HCT116 (cell line): ENCODE measurements at regions not wholly inside any gene's neighbourhood (a gene's known extent, or its start where the extent isn't known, plus 50 kb on each side); places are given as distances from the start of the nearest gene placed in this dataset.

Experiments
- ATAC-seq: fragments of 200-7000 bp; cut with Tn5 transposase; 2 replicates; pipeline ENCODE4 v1.9.1; 2020; ENCODE audit warnings: mild to moderate bottlenecking, moderate library complexity
- BruUV-seq: library from RNA; stranded (reverse); fragments of 400-500 nt; replicated peaks from 2 replicates; lab custom pipeline; 2021; lab: Mats Ljungman, UMichigan
- CTCF ChIA-PET: fragments of 300-600 bp; sonication (Branson Sonifier 250); formaldehyde crosslinking; loops from one replicate; lab custom pipeline; 2021; ENCODE audit warnings: antibody characterized with exemption; lab: Charles Lee
- POLR2A ChIA-PET: fragments of 300-600, 350-600 bp; sonication (Branson Sonifier 250); formaldehyde crosslinking; loops from one replicate; lab custom pipeline; 2021; ENCODE audit warnings: antibody characterized with exemption; lab: Charles Lee
- RAD21 ChIA-PET, 2 experiments: fragments of 300-600 bp; sonication (Branson Sonifier 250); formaldehyde crosslinking; loops; one replicate each; lab custom pipeline; 2023; ENCODE audit warnings: low total read pairs in 2 of 2; ENCODE audit not compliant: uncharacterized antibody in 2 of 2, unreplicated experiment in 2 of 2, low non-redundant PET in 1 of 2; lab: Charles Lee
- DNase-seq: peaks from one replicate; pipeline ENCODE4 v3.0.0-alpha.2; 2010; ENCODE audit warnings: low read depth, low spot score
- H2AFZ ChIP-seq: fragments of 200-600 bp; shearing (Covaris generic), sonication (generic); 2 replicates; pipeline ENCODE4 v1.6.1; 2017; ENCODE audit warnings: low read depth, mixed run types, mixed read lengths, antibody characterized with exemption, low read length; ENCODE audit not compliant: poor library complexity, severe bottlenecking
- H3K27ac ChIP-seq: 2 replicates; pipeline ENCODE4 v1.5.1; 2012; ENCODE audit warnings: low read depth, low read length
- H3K27me3 ChIP-seq: fragments of 200-600 bp; sonication (generic); 2 replicates; pipeline ENCODE4 v1.6.1; 2016; ENCODE audit warnings: mixed run types, low read length, mixed read lengths; ENCODE audit not compliant: insufficient read depth
- H3K36me3 ChIP-seq, 2 experiments: fragments of 200-500 bp in 1 of 2; fragments of 200-600 bp in 1 of 2; sonication (Bioruptor generic) in 1 of 2; sonication (generic) in 1 of 2; 2 replicates each; pipeline versions ENCODE4 v1.5.1 to v1.6.1; 2014 to 2016; ENCODE audit warnings: low read length in 2 of 2, inconsistent platforms in 1 of 2, mixed read lengths in 1 of 2, mixed run types in 1 of 2; ENCODE audit not compliant: insufficient read depth in 2 of 2, control insufficient read depth in 1 of 2
- H3K4me1 ChIP-seq, 2 experiments: fragments of 200-600 bp in 1 of 2; sonication (generic) in 1 of 2; 2 replicates each; pipeline versions ENCODE4 v1.5.1 to v1.6.1; 2012 to 2017; ENCODE audit warnings: low read length in 2 of 2, inconsistent platforms in 1 of 2, mild to moderate bottlenecking in 1 of 2, mixed read lengths in 1 of 2, mixed run types in 1 of 2, moderate library complexity in 1 of 2; ENCODE audit not compliant: insufficient read depth in 2 of 2, control insufficient read depth in 1 of 2
- H3K4me2 ChIP-seq: fragments of 200-600 bp; sonication (generic); 2 replicates; pipeline ENCODE4 v1.6.1; 2017; ENCODE audit warnings: mixed run types, low read length, mixed read lengths
- H3K4me3 ChIP-seq, 2 experiments: fragments of 200-600 bp in 1 of 2; sonication (generic) in 1 of 2; replicated peaks in 1 of 2; 2 replicates each; pipeline ENCODE4 v1.5.1; 2011 to 2016; ENCODE audit warnings: low read length in 2 of 2, control low read depth in 1 of 2, low read depth in 1 of 2, mild to moderate bottlenecking in 1 of 2, mixed read lengths in 1 of 2, mixed run types in 1 of 2
- H3K79me2 ChIP-seq: fragments of 200-600 bp; sonication (generic); 2 replicates; pipeline ENCODE4 v1.6.1; 2017; ENCODE audit warnings: mild to moderate bottlenecking, mixed run types, low read length, moderate library complexity, mixed read lengths; ENCODE audit not compliant: insufficient read depth
- H3K9ac ChIP-seq: fragments of 200-600 bp; sonication (generic); 2 replicates; pipeline ENCODE4 v1.6.1; 2016; ENCODE audit warnings: low read length, mixed read lengths
- H3K9me2 ChIP-seq: fragments of 200-600 bp; sonication (generic), shearing (Covaris generic); 2 replicates; pipeline ENCODE4 v1.6.1; 2017; ENCODE audit warnings: mixed run types, mild to moderate bottlenecking, moderate library complexity; ENCODE audit not compliant: insufficient read depth
- H3K9me3 ChIP-seq, 2 experiments: fragments of 200-500 bp in 1 of 2; fragments of 200-600 bp in 1 of 2; sonication (Bioruptor generic) in 1 of 2; sonication (generic) in 1 of 2; 2 replicates each; pipeline ENCODE4 v1.6.1; 2014 to 2017; ENCODE audit warnings: low read length in 2 of 2, mixed read lengths in 2 of 2, inconsistent platforms in 1 of 2, low read depth in 1 of 2, mild to moderate bottlenecking in 1 of 2, mixed run types in 1 of 2, moderate library complexity in 1 of 2; ENCODE audit not compliant: control insufficient read depth in 1 of 2, insufficient read depth in 1 of 2
- H4K20me1 ChIP-seq: fragments of 200-600 bp; sonication (generic), shearing (Covaris generic); 2 replicates; pipeline ENCODE4 v1.6.1; 2017; ENCODE audit warnings: mixed run types, mild to moderate bottlenecking, moderate library complexity; ENCODE audit not compliant: insufficient read depth
- CBX3 ChIP-seq: IDR thresholded peaks from 2 replicates; pipeline ENCODE4 v1.6.1; 2012; ENCODE audit warnings: low read depth
- CEBPB ChIP-seq: IDR thresholded peaks from 2 replicates; pipeline ENCODE4 v1.6.1; 2012; ENCODE audit warnings: low read depth
- EGR1 ChIP-seq: IDR thresholded peaks from 2 replicates; pipeline ENCODE4 v1.6.1; 2012; ENCODE audit warnings: low read depth
- ELF1 ChIP-seq: IDR thresholded peaks from 2 replicates; pipeline ENCODE4 v1.6.1; 2012; ENCODE audit warnings: low read depth, borderline replicate concordance
- EZH2 ChIP-seq: fragments of 200-600 bp; sonication (generic); IDR thresholded peaks from 2 replicates; pipeline ENCODE4 v1.6.1; 2017; ENCODE audit warnings: antibody characterized with exemption, mixed run types
- EZH2phosphoT487 ChIP-seq: fragments of 200-600 bp; IDR thresholded peaks from 2 replicates; pipeline ENCODE4 v1.6.1; 2018; ENCODE audit warnings: antibody characterized with exemption, borderline replicate concordance
- FOSL1 ChIP-seq: IDR thresholded peaks from 2 replicates; pipeline ENCODE4 v1.6.1; 2012; ENCODE audit warnings: low read depth
- POLR2A ChIP-seq: IDR thresholded peaks from 2 replicates; pipeline ENCODE4 v1.7.0; 2011; ENCODE audit warnings: borderline replicate concordance; ENCODE audit not compliant: insufficient read depth, insufficient read length; ENCODE audit errors: extremely low read depth
- POLR2AphosphoS5 ChIP-seq: IDR thresholded peaks from 2 replicates; pipeline ENCODE4 v1.6.1; 2011; ENCODE audit warnings: mild to moderate bottlenecking, low read depth, low read length, moderate library complexity
- SIN3A ChIP-seq: IDR thresholded peaks from 2 replicates; pipeline ENCODE4 v1.6.1; 2012; ENCODE audit warnings: low read depth
- SRF ChIP-seq: IDR thresholded peaks from 2 replicates; pipeline ENCODE4 v1.6.1; 2012; ENCODE audit warnings: low read depth
- TCF7L2 ChIP-seq: IDR thresholded peaks from 2 replicates; pipeline ENCODE4 v1.7.0; 2011; ENCODE audit warnings: borderline replicate concordance, inconsistent platforms; ENCODE audit not compliant: insufficient read depth, insufficient read length; ENCODE audit errors: extremely low read depth
- YY1 ChIP-seq: IDR thresholded peaks from 2 replicates; pipeline ENCODE4 v1.6.1; 2011; ENCODE audit warnings: low read length, low read depth, moderate library complexity, mild to moderate bottlenecking; ENCODE audit not compliant: insufficient replicate concordance; ENCODE audit errors: extremely low read depth
- ZFX ChIP-seq: fragments of 450-650 bp; IDR thresholded peaks from 2 replicates; pipeline ENCODE4 v1.6.1; 2017
- ZNF274 ChIP-seq: fragments of 200-500 bp; sonication (Bioruptor generic); IDR thresholded peaks from 2 replicates; pipeline ENCODE4 v1.6.1; 2014; ENCODE audit warnings: mild to moderate bottlenecking, low read depth, low read length, inconsistent platforms
- intact Hi-C: fragments of 100-400 bp; cut with micrococcal nuclease; formaldehyde crosslinking; loops from 2 replicates; pipeline ENCODE4 v1.10.0; 2022
- TF ChIP-seq, protein P1 (sequence below): IDR thresholded peaks from 2 replicates; pipeline ENCODE4 v1.6.1; 2012; ENCODE audit warnings: low read depth
- TF ChIP-seq, protein P2 (sequence below): IDR thresholded peaks from 2 replicates; pipeline ENCODE4 v1.6.1; 2012
- TF ChIP-seq, protein P3 (sequence below), 3 experiments: fragments of 200-600 bp in 1 of 3; sonication (generic) in 1 of 3; IDR thresholded peaks in 2 of 3; conservative IDR thresholded peaks in 1 of 3; 2 replicates each; pipeline ENCODE4 v1.5.1; 2012 to 2017; ENCODE audit warnings: low read depth in 2 of 3, low read length in 2 of 3, antibody characterized with exemption in 1 of 3, borderline replicate concordance in 1 of 3, control low read depth in 1 of 3, mild to moderate bottlenecking in 1 of 3, mixed read lengths in 1 of 3, mixed run types in 1 of 3, moderate library complexity in 1 of 3; ENCODE audit not compliant: insufficient read depth in 1 of 3

DNA sequence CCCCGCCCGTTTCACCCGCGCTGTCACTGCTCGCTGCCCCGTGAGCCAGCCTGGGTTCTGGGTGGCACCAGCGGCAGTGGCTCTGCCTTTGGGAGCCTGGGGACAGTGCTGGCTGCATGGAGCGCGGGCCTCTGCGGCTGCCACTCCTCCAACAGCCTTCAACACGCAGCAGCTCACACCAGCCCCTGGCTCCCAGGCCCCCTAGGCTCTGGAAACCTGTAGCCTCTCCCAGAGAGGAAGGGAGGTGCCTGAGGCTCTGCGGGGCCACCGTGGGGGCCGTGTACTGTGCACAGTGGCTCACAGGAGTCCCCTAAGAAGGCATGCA lies 163.9 kb upstream of the AFDN start:
- Histone ChIP-seq H3K27me3 (no peaks in the 10 kb centered on the region), H4K20me1 (no peaks in the 10 kb centered on the region), H3K4me3 (no peak overlapping the region), H2AFZ (no peak overlapping the region), H3K4me1 (no peaks in the 10 kb centered on the region), H3K9me2 (no peaks in the 10 kb centered on the region), H3K9ac (no peak overlapping the region), H3K4me2 (no peak overlapping the region)
- no peak for DNase-seq
- intact Hi-C loops, result no loop called here
- RAD21 ChIA-PET, result no interaction called here
- ATAC-seq, result no peak
- TF ChIP-seq SRF (no peak), TCF7L2 (no peak)
- TF ChIP-seq, all 23 proteins: peak for 0
- ChIA-PET POLR2A (no interaction called here), CTCF (no interaction called here)
- H3K27ac ChIP-seq, result no peak overlapping the region
- H3K9me3 ChIP-seq, result no peaks in the 10 kb centered on the region
- no peaks in the 10 kb centered on the region for H3K79me2 ChIP-seq
- no peaks in the 10 kb centered on the region for H3K36me3 ChIP-seq
- no TSS peak for BruUV-seq

DNA sequence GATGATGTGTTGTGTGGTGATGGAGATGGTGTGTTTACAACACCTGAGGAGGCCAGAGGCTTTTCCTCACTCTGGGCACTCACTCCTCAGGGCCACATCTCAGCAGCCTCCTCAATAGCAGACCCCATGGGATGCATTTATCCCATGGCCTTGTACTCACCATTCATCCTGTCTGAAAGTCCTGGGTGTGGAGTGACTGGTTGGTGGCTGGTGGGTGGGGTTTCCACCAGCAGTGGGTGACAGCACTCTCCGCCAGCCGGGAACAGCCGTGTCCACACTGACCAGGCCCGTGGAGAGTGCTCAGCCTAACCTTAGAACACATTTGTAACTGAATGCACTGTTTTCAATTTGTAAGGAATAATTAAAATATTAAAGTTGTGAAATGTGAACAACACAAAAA lies 163.4 kb upstream of the AFDN start:
- no TSS peak for BruUV-seq
- Histone ChIP-seq H4K20me1 (no peaks in the 10 kb centered on the region), H3K9me2 (no peaks in the 10 kb centered on the region), H3K4me3 (no peak overlapping the region), H2AFZ (no peak overlapping the region), H3K27me3 (no peaks in the 10 kb centered on the region), H3K9me3 (no peaks in the 10 kb centered on the region), H3K27ac (no peak overlapping the region), H3K36me3 (no peaks in the 10 kb centered on the region), H3K4me1 (no peaks in the 10 kb centered on the region), H3K79me2 (no peaks in the 10 kb centered on the region), H3K9ac (no peak overlapping the region), H3K4me2 (no peak overlapping the region)
- no peak for ATAC-seq
- ChIA-PET POLR2A (no interaction called here), CTCF (no interaction called here), RAD21 (no interaction called here)
- DNase-seq, result no peak
- intact Hi-C loops, result no loop called here
- TF ChIP-seq ZFX (no peak), CBX3 (no peak), CEBPB (no peak), SRF (no peak), ELF1 (no peak), FOSL1 (no peak), EZH2 (no peak), SIN3A (no peak), POLR2AphosphoS5 (no peak), EZH2phosphoT487 (no peak), YY1 (no peak), ZNF274 (no peak), TCF7L2 (no peak), POLR2A (no peak), EGR1 (no peak)
- TF ChIP-seq, protein P1, sequence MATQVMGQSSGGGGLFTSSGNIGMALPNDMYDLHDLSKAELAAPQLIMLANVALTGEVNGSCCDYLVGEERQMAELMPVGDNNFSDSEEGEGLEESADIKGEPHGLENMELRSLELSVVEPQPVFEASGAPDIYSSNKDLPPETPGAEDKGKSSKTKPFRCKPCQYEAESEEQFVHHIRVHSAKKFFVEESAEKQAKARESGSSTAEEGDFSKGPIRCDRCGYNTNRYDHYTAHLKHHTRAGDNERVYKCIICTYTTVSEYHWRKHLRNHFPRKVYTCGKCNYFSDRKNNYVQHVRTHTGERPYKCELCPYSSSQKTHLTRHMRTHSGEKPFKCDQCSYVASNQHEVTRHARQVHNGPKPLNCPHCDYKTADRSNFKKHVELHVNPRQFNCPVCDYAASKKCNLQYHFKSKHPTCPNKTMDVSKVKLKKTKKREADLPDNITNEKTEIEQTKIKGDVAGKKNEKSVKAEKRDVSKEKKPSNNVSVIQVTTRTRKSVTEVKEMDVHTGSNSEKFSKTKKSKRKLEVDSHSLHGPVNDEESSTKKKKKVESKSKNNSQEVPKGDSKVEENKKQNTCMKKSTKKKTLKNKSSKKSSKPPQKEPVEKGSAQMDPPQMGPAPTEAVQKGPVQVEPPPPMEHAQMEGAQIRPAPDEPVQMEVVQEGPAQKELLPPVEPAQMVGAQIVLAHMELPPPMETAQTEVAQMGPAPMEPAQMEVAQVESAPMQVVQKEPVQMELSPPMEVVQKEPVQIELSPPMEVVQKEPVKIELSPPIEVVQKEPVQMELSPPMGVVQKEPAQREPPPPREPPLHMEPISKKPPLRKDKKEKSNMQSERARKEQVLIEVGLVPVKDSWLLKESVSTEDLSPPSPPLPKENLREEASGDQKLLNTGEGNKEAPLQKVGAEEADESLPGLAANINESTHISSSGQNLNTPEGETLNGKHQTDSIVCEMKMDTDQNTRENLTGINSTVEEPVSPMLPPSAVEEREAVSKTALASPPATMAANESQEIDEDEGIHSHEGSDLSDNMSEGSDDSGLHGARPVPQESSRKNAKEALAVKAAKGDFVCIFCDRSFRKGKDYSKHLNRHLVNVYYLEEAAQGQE, result no peak
- TF ChIP-seq, protein P2, sequence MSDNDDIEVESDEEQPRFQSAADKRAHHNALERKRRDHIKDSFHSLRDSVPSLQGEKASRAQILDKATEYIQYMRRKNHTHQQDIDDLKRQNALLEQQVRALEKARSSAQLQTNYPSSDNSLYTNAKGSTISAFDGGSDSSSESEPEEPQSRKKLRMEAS, result no peak
- TF ChIP-seq, protein P3, sequence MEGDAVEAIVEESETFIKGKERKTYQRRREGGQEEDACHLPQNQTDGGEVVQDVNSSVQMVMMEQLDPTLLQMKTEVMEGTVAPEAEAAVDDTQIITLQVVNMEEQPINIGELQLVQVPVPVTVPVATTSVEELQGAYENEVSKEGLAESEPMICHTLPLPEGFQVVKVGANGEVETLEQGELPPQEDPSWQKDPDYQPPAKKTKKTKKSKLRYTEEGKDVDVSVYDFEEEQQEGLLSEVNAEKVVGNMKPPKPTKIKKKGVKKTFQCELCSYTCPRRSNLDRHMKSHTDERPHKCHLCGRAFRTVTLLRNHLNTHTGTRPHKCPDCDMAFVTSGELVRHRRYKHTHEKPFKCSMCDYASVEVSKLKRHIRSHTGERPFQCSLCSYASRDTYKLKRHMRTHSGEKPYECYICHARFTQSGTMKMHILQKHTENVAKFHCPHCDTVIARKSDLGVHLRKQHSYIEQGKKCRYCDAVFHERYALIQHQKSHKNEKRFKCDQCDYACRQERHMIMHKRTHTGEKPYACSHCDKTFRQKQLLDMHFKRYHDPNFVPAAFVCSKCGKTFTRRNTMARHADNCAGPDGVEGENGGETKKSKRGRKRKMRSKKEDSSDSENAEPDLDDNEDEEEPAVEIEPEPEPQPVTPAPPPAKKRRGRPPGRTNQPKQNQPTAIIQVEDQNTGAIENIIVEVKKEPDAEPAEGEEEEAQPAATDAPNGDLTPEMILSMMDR (IDR thresholded peaks at IDR 0.05 in 2 of 3, conservative IDR thresholded peaks at IDR 0.05 in 1 of 3; ENCODE audit: borderline replicate concordance in 1 of 3, insufficient read depth in 1 of 3, low read depth in 2 of 3, low read length in 2 of 3), result no peak
